Body of pancreas (tissue), 4 donors: ENCODE measurements at regions not wholly inside any gene's neighbourhood (a gene's known extent, or its start where the extent isn't known, plus 50 kb on each side); places are given as distances from the start of the nearest gene placed in this dataset.

Experiments
- ATAC-seq: fragments of 150-250 bp; one replicate; pipeline ENCODE4 v1.9.1; 2016
- DNase-seq, 4 donors: peaks; one replicate each; pipeline ENCODE4 v3.0.0-alpha.2; 2019
- H3K27ac ChIP-seq, 4 donors: fragments of 200-600 bp; sonication (generic); 1 replicate in 3 of 4; 2 replicates in 1 of 4; pipeline versions ENCODE4 v1.5.1 to v1.6.1; 2016 to 2019; ENCODE audit warnings: mild to moderate bottlenecking in 1 of 4, mixed read lengths in 1 of 4, moderate library complexity in 1 of 4
- H3K27me3 ChIP-seq, 2 donors: fragments of 200-600 bp; sonication (generic); one replicate each; pipeline ENCODE4 v1.6.0; 2016; ENCODE audit warnings: mild to moderate bottlenecking in 1 of 2
- H3K36me3 ChIP-seq, 2 donors: fragments of 200-600 bp; sonication (generic); replicated peaks in 1 of 2; 2 replicates each; pipeline ENCODE4 v1.5.1; 2016; ENCODE audit warnings: low read depth in 2 of 2; ENCODE audit not compliant: insufficient read depth in 1 of 2
- H3K4me1 ChIP-seq: fragments of 200-600 bp; sonication (generic); one replicate; pipeline ENCODE4 v1.6.0; 2016
- H3K4me3 ChIP-seq, 2 donors: fragments of 200-600 bp; sonication (generic); 1 replicate in 1 of 2; 2 replicates in 1 of 2; pipeline ENCODE4 v1.5.1; 2016 to 2019
- H3K9me3 ChIP-seq, 3 donors: fragments of 200-600 bp; sonication (generic); 1 replicate in 2 of 3; 2 replicates in 1 of 3; pipeline ENCODE4 v1.5.1; 2016
- POLR2A ChIP-seq, 3 donors: fragments of 450-650 bp; IDR thresholded peaks; one replicate each; pipeline ENCODE4 v1.6.1; 2016; ENCODE audit warnings: antibody characterized with exemption in 3 of 3, mild to moderate bottlenecking in 2 of 3
- WGBS, 2 donors: methylation state at CpG; one replicate each; pipeline ENCODE4 v1.1.5; 2017; 5-methylcytosine and 5-hydroxymethylcytosine counted together
- intact Hi-C: fragments of 100-400 bp; cut with DNase I; formaldehyde crosslinking; loops from one replicate; pipeline ENCODE4 v1.15.1; 2023
- TF ChIP-seq, protein P1 (sequence below), 7 experiments: fragments of 450-650 bp in 4 of 7; fragments of 200-600 bp in 3 of 7; sonication (generic) in 3 of 7; IDR thresholded peaks; one replicate each; pipeline ENCODE4 v1.5.1; 2016 to 2019; ENCODE audit warnings: antibody characterized with exemption in 7 of 7

GRCh38 chr14:23827100-23827892 lies 126.3 kb upstream of the DHRS4 start:
- Histone ChIP-seq H3K9me3 (no peaks in the 10 kb centered on the region), H3K4me3 (no peak overlapping the region), H3K36me3 (no peaks in the 10 kb centered on the region), H3K4me1 (no peaks in the 10 kb centered on the region), H3K27ac (no peak overlapping the region), H3K27me3 (no peaks in the 10 kb centered on the region)
- TF ChIP-seq POLR2A (IDR thresholded peaks at IDR 0.05): no peak
- 89 to 93% methylated on average over 13 of the region's 13 CpGs for WGBS, 2 donors
- intact Hi-C loops: no loop called here
- no peak for ATAC-seq
- no peak for DNase-seq

- ATAC-seq (no peak), DNase-seq (no peak)
- H3K4me1 ChIP-seq: no peaks in the 10 kb centered on the region
- H3K27me3 ChIP-seq: no peaks in the 10 kb centered on the region
- no peak overlapping the region for H3K4me3 ChIP-seq
- H3K36me3 ChIP-seq: no peaks in the 10 kb centered on the region
- intact Hi-C loops: no loop called here
- TF ChIP-seq, protein P1, sequence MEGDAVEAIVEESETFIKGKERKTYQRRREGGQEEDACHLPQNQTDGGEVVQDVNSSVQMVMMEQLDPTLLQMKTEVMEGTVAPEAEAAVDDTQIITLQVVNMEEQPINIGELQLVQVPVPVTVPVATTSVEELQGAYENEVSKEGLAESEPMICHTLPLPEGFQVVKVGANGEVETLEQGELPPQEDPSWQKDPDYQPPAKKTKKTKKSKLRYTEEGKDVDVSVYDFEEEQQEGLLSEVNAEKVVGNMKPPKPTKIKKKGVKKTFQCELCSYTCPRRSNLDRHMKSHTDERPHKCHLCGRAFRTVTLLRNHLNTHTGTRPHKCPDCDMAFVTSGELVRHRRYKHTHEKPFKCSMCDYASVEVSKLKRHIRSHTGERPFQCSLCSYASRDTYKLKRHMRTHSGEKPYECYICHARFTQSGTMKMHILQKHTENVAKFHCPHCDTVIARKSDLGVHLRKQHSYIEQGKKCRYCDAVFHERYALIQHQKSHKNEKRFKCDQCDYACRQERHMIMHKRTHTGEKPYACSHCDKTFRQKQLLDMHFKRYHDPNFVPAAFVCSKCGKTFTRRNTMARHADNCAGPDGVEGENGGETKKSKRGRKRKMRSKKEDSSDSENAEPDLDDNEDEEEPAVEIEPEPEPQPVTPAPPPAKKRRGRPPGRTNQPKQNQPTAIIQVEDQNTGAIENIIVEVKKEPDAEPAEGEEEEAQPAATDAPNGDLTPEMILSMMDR (IDR thresholded peaks at IDR 0.05): no peak
- no peak for TF ChIP-seq POLR2A (IDR thresholded peaks at IDR 0.05)
- no peaks in the 10 kb centered on the region for H3K9me3 ChIP-seq
- no peak overlapping the region for H3K27ac ChIP-seq
- whole genome bisulfite sequencing, 2 donors: 78 to 85% methylated on average over 4 of the region's 4 CpGs
Measured at GRCh38 chr14:23828001-23828400, 125.6 kb upstream of the DHRS4 start.

- no peak overlapping the region for H3K4me3 ChIP-seq
- H3K27ac ChIP-seq: no peak overlapping the region
- ATAC-seq (no peak), DNase-seq (no peak)
- H3K9me3 ChIP-seq: no peaks in the 10 kb centered on the region
- H3K36me3 ChIP-seq: no peaks in the 10 kb centered on the region
- H3K4me1 ChIP-seq: no peaks in the 10 kb centered on the region
- H3K27me3 ChIP-seq: no peaks in the 10 kb centered on the region
- intact Hi-C loops: no loop called here
- TF ChIP-seq POLR2A (IDR thresholded peaks at IDR 0.05): no peak
- TF ChIP-seq, protein P1 (IDR thresholded peaks at IDR 0.05): no peak
- 83 to 88% methylated on average over 1 of the region's 1 CpG for WGBS, 2 donors
Measured at GRCh38 chr14:23828616-23829015, 125.0 kb upstream of the DHRS4 start.

GRCh38 chr14:23829736-23830471 lies 123.7 kb upstream of the DHRS4 start:
- Histone ChIP-seq H3K9me3 (no peaks in the 10 kb centered on the region), H3K4me1 (no peaks in the 10 kb centered on the region), H3K36me3 (no peaks in the 10 kb centered on the region), H3K27ac (no peak overlapping the region), H3K4me3 (no peak overlapping the region), H3K27me3 (no peaks in the 10 kb centered on the region)
- intact Hi-C loops: no loop called here
- peak in 2 of 4 donors; percentile 5 to 25 for DNase-seq
- 43 to 46% methylated on average over 2 of the region's 2 CpGs for WGBS, 2 donors
- TF ChIP-seq, protein P1 (IDR thresholded peaks at IDR 0.05): no peak
- no peak for TF ChIP-seq POLR2A (IDR thresholded peaks at IDR 0.05)
- peak; percentile 47 for ATAC-seq

DNA sequence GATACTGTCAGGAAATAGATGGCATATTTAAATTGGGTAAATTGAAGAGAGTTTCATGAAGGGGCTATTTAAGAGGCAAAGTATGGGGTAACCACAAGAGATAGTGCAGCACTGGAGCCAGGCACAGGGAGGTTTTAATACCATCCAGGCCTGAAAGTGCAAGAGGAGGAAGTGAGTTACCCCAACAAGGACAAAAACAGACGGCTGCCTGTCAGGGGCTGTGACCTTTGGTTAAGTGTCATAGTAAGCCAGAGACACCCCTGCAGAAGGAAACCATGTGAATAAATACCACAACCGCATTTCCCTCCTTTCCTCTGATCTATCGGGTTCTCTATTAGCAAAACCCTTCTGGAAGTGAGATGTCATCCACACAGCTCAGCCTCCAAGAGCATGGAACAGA lies 122.0 kb upstream of the DHRS4 start:
- TF ChIP-seq, protein P1 (IDR thresholded peaks at IDR 0.05): no peak
- TF ChIP-seq POLR2A (IDR thresholded peaks at IDR 0.05): no peak
- no peaks in the 10 kb centered on the region for H3K4me1 ChIP-seq
- WGBS, 2 donors: 70 to 71% methylated on average over 3 of the region's 3 CpGs
- H3K27me3 ChIP-seq: no peaks in the 10 kb centered on the region
- H3K9me3 ChIP-seq: no peaks in the 10 kb centered on the region
- no peak for ATAC-seq
- DNase-seq: peak in 1 of 4 donors; percentile 13
- no peaks in the 10 kb centered on the region for H3K36me3 ChIP-seq
- H3K4me3 ChIP-seq: no peak overlapping the region
- intact Hi-C loops: no loop called here
- no peak overlapping the region for H3K27ac ChIP-seq
